HG03575 (cell line): ENCODE measurements at regions not wholly inside any gene's neighbourhood (a gene's known extent, or its start where the extent isn't known, plus 50 kb on each side); places are given as distances from the start of the nearest gene placed in this dataset.

Experiments used
- ATAC-seq: cut with Tn5 transposase; IDR thresholded peaks from one replicate; pipeline ENCODE4 v1.9.1; 2021; ENCODE audit not compliant: unreplicated experiment, insufficient number of reproducible peaks, low FRiP score; ENCODE audit errors: extremely low read depth

DNA sequence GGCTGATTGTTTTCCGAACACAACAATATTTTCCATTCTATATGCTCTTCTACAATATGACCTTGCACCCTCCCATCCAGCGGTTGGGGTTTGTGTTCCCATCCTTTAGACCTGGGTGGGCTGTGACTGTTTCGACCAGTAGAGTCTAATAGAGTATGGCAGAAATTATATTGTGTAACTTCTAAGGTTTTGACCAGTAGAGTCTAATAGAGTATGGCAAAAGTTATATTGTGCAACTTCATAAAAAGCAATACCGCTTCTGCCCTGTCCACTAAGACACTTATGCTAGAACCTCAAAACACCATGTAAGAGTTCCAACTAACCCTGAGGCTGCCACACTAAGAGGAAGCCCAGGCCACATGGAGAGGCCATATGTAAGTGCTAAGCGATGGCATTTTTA lies 719.7 kb upstream of the TBX3 start:
- ATAC-seq = no peak

DNA sequence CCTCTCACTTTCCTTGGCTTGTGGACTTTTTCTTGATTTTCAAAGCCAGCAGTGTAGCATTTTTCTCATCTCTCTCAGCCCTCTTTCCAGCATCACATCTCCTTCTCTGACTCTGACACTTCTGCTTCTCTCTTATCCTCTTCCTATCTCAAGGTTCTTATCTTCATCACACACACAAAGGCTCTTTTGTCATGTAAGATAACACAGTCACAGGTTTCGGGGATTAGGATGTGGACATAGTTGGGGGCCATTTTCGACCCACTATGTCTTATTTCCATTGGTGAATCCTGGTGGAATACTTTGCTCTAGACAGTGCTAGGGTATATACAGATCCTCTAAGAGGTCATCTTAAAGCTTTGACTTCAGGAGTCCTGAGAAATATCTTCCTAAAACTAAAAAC lies 719.3 kb upstream of the TBX3 start:
- no peak for ATAC-seq

DNA sequence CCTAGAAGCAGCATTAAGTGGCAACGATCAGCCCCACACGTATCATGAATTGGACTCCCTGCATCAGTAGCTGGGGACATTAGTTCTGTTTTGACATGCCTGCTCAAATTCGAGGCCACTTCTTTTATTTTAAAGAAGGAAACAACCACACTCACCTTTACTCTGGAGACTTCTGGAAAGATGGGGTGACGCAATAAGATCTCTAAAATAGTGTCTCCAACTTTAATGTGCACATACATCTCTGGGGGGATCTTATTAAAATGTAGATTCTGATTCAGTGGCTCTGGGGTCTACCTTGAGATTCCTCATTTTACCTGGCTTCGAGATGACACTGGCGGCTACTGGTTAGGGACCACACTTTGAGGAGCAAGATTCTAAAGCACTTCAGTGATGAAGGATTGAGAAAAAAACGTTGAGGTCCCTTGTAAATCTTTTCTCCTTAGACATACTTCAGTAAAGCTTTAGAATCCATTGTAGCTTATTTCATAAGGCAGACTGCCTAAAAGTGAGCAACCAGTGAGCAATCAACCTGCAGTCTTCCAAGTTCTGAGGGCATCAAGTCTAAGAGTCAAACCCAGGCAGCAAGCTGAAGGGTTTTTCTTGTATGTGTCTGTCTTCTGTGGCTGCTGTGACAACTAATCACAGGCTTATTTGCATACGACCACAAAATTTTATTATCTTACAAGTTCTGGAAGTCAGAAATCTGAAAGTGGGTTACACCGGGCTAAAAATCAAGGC lies 718.6 kb upstream of the TBX3 start:
- ATAC-seq = no peak

DNA sequence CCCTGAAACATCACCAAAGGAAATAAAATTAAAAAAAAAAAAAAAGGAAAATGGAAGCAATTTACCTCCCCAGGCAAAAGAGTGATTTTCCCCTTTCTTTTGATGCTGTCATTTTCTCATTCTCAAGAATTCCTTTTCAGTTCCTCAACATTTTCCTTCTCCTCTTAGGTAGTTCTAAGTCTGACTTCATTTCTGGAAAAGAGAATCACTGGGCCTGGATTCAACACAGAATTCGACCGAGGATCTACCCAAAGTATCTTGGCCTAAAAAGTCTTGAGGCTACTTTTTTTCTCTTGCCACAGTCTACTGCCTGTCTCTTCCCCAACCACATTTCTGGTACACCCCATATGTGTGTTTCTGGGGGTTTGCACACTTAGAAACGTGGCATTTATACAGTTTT lies 717.8 kb upstream of the TBX3 start:
- ATAC-seq = no peak

DNA sequence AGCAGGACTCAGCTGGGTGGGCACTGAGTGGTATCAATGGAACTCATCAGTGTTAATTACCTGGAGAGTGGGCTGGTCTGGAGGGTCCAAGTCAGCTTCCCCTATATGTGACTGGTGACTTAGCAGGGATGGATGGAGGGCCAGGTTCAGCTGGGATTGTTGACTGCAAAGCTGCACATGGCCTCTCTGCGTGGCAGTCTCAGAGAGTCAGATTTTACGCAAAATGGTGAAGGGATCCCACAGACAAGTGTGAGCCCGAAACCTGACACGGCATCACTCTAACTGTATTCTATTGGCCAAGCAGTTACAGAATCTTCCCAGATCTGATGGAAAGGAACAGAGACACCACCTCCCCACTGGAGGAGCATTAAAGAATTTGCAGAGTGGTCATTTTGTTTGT lies 716.0 kb upstream of the TBX3 start:
- ATAC-seq = no peak

DNA sequence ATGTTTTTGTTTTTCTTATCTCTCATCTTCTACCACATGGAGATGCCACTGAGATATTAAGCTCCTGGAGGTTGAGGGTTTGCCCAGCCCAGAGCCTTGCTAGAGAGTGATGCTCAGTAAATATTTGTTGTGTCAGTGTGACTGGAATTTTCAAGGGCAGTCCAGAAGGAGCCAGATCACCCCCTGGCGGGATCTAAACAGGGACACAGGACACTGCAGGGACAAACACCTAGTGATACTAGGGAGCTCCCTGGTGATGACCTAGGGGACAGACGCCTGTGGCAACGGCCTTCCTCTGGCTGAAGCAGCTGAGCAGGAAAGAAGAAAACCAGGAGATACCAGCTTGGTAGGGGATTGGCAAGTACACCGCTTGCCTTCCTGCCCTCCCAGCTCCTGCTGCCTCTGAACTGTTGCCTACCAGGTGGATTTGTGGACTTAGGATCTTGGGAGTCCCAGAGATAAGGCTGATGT lies 714.4 kb upstream of the TBX3 start:
- no peak for ATAC-seq

DNA sequence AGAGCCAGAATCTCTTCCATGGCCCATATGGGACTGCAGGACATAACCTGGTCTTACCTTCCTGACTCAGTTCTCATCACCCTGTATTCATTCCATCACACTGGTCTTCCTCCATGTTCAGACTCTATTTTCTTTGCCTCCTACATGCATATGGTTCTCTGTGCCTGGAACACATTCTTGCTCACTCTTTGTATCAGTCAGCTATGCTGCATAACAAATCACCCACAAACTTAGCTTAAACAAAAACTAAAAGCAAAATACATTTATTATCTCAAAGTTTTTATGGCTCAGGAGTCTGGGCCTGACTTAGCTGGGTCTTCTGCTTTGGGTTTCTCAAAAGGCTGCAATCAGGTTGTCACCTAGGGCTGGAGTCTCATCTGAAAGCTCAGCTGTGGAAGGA lies 712.6 kb upstream of the TBX3 start:
- ATAC-seq = no peak

DNA sequence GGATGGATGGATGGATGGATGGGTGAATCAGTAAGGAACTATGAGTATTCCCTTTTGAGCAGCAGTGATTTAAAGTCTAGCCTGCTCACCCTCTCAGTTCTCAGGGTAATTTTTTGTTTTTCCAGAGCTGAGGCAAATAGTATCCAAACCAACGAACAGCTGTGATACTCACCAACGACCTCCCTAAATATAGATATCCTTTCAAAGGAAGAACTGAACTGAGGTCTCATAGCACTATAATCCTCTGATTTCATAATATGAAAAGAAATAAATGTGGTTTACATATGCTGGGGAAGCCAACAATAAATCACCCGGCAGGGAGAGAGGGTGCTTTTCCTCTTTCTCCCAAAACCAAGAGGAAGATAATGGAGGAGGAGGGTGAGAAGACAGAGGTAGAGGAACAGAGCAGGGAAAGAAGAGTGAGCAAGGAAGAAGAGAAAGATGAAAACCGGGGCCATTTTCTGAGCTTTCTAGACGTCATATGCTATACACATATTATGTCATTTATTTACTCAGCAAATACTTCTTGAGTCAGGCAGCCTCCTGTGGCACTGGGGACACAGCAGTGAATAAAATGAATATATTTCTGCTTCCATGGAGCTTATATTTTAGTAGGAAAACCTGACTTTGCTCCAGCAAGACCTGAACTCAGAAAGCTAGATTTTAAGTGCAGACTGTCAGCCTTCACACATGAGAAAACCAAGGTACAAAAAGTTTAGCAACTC lies 710.7 kb upstream of the TBX3 start:
- ATAC-seq = no peak

DNA sequence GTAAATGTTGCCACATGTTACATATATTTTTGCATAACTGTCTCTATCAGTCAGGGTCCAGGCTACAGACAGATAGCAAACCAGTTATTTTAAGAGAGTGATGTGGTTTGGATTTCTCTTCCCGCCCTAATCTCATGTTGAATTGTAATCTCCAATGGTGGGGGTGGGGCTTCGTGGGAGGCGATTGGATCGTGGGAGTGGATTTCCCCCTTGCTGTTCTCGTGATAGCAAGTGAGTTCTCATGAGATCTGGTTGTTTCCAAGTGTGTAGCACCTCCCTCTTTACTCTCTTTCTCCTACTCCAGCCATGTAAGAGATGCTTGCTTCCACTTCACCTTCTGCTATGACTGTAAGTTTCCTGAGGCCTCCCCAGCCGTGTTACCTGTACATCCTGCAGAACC lies 704.2 kb upstream of the TBX3 start:
- no peak for ATAC-seq

DNA sequence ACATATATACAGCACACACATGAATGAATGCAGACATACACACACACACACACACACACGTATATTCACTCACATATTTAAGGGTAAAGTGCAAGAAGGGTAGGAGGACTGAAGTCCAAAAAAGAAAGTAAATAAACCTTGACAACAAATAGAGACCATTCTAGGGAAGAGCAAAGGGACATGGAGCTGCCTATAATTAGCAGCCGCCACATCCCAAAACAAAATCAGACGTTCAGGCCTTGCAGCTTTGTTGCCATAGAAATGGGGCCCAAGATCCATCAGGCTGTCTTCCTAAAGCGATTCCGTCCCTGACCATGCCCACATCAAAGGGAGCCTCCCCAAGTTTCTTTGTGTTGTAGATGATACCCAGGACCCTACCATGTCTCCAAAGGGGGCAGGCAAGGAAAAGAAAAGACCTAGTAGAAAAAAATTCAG lies 703.5 kb upstream of the TBX3 start:
- ATAC-seq = no peak

DNA sequence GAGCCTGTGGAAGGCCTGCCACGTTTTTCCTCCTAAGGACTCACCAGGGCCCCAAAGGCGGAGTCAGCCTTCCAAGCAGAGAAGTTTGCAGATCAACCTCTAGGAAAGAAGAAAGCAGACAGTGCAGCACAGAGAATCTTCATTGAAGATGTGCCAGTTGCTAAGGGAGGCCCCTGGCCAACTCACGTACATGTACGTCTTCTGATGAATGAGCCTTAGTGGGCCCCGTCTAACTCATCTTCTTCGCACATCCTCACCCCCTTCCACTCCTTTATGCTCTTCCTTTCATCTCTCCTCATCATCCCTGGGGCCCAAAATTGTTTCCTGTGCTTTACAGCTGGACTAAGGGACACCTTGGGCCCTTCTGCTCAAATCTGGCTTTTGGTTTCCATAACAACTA lies 703.0 kb upstream of the TBX3 start:
- ATAC-seq = no peak

DNA sequence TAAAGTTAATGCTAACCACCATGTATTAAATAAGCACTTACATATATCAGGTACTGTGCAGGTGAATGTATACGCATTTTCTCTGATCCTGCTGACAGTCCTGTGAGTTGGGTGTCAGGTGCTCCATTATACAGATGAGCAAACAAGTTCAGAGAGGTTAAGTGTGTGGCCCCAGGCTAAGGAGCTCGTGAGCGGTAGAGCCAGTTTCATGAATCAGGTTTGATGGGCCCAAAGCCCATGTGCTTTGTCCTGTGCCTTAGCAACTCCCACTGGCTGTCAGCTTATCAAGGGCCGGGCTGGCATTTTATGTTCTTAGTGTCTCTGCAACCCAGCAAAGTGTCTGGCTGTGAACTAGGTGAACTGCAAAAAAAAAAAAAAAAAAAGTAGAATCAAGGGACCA lies 701.2 kb upstream of the TBX3 start:
- no peak for ATAC-seq

DNA sequence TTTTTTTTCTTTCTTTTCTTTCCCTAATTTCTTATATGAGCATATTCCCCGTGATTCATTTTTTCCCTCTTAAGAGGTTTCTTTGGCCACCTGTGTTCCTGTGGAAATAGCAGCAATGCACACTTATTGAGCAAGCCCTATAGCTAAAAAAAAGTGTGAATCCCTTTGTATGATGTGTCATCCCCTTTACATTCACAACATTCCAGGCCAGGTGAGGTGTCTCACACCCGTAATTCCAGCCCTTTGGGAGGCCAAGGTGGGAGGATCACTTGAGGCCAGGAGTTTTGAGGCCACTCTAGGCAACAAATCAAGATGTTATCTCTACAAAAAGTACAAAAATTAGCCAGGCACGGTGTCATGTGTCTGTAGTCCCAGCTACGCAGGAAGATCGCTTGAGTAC lies 700.4 kb upstream of the TBX3 start:
- ATAC-seq = no peak

DNA sequence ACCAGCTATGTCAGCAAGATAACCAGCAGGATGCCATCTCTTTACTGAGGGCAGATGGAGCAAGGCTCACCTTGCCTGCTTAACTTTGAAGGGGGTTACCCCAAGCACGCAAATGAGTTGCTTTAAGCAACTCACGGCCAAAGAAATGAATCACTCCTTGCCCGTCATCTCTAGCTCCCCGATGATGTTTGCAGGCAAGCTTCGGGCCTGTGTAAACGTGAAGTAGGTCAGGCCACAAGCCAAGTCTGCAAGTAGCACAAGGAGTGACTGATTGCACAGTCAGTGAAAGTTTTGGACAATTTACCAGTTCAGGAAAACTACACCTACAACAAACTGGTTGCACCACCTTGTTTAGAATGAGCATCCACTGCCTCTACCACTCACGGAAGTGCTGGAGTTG lies 699.7 kb upstream of the TBX3 start:
- no peak for ATAC-seq

DNA sequence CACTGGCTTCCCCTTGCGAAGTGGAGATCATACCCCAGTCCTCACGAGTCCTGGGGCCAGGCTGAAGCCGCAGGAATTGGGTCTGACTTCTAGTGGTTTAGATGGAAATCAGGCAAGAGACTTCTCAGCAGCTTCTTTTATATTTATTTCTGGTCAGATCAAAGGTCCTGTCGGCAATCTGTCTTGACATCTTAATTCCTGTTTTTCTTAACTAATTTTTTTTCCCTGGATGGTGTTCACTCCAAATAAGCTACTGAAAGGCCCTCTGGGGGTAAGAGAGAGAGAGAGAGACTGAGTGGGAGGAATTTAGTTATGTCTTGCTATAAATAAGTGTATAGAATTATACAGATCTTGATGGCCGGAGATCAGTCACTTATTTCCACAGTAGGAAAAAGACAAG lies 698.7 kb upstream of the TBX3 start:
- no peak for ATAC-seq

DNA sequence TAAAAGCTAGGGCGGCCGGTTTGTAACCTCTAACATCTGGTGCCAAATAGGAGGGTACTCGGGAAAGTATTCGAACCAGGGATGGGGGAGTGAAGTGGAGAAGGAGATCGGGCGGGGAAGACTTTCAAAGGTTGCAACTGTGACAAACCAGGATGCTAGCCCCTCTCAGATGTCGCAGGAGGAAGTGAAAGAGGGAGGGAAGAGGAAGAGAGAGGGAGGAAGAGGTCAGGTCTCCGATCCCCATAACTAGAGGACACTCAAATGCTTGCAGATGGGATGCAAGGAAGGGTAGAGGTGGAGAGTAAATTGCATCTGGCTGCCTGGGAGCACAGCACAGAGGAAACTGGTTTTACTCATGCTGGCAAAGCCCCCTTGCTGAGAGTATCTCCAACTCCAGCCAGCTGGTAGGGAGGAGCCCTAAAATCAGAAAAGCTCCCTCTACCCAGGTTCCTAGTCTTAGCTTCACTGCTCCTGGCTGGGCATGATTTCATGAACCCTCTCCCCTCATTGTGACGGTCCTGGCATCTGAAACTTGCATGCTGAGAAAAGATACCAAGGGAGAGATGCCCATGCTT lies 696.7 kb upstream of the TBX3 start:
- ATAC-seq = no peak

DNA sequence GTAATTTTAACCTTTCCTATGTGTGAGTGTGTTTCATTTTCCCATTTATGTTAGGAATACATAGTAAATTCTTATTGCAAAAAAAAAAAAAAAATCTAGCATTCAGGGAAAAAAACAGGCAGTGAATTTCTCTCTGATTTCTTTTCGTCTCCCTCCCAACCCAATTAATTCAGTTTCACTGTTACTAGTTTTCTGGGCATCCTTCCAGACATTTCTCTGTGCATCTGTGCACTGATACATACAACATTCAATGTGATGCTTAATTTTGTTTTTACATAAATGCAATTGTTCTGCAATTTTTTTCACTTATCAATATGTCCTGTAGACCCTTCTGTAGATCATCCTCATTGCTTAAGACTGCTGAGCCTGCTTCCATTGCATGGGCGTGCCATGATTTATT lies 694.3 kb upstream of the TBX3 start:
- no peak for ATAC-seq

DNA sequence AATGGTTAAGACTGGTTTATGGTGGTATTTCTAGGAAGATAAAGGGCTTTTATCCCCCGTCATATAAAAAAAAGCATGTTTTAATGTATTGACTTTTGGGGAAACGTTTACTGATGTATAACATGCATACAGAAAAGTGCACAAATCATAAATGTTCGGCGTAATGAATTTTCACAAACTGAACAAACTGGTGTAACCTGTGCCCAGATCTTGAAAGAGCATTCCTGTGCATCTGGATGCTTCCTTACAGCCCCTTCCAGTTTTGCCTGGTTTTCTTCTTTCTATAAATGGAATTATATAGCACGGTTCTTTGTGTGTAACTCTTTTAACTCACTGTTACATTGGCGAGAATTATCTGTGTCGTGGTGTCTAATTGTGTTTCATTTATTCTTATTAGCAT lies 693.8 kb upstream of the TBX3 start:
- ATAC-seq = no peak

DNA sequence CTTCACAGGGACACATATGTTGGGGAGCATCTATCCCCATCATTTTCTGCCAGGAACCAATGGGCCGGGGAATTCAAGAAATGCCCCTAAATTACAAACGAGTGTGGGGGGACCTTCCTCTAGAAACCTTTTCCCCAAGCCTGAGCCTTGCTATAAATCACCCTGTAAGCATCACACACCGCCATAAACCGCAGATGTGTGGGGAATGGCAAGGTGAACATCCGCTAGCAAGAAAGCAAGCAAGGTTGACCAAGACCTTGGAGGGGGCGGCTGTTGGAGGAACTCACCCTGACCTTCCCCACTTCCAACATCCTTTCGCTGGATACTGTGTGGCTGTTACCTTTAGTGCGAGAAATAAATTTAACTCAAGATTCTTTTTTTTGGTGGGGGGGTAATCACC lies 693.3 kb upstream of the TBX3 start:
- ATAC-seq = no peak

DNA sequence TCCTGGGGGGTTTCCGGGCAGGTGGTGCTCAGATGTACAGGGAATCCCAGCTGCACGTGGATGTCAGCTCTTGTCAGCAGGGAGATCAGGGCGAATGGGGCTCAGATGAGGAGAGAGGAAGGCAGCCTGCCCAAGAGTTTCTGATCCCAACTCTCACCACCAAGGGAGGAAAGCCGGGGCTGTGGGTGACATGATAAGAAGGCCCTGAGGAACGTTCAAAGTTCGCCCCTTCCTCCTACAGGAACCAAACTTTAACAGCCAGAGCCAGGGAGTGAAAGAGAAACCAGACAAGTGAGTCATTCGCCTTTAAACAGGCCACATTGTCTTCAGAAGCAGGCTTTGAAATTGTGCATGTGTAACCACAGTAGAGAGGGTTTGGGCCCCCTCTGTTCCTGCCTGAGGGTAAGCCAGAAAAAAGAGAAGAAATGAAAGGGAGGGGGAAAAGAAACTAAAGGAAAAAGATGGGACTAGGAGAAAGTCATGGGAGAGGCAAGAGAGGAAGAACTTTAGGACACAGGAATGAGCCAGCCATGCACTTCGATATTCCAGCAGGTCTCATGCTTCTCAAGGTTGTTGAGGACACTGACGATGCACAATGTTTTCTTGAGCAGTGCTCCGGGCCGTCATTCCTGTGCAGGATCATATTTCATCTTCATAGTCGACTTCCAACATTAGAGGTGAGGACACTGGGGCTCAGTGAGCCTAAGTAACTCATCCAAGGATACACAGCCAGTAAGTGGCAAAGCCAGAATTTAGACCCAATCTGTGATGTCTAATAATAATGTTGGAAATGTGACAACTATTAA lies 691.4 kb upstream of the TBX3 start:
- peak; percentile 90 for ATAC-seq
